RWPE1 (cell line): ENCODE measurements at regions not wholly inside any gene's neighbourhood (a gene's known extent, or its start where the extent isn't known, plus 50 kb on each side); places are given as distances from the start of the nearest gene placed in this dataset.

Experiments used
- CTCF ChIA-PET: fragments of 350-600 bp; sonication (Branson Sonifier 250); formaldehyde crosslinking; extraction: SDS; loops from one replicate; lab custom pipeline; 2021; lab: Yijun Ruan, JAX
- POLR2A ChIA-PET: fragments of 400-600 bp; formaldehyde crosslinking; extraction: SDS; loops from one replicate; lab custom pipeline; 2020; ENCODE audit warnings: antibody characterized with exemption; ENCODE audit not compliant: low non-redundant PET; lab: Yijun Ruan, JAX
- DNase-seq: peaks from one replicate; pipeline ENCODE4 v3.0.0; 2012; ENCODE audit warnings: low spot score
- H3K27ac ChIP-seq: fragments of 450-650 bp; 2 replicates; pipeline ENCODE4 v1.5.1; 2017
- TF ChIP-seq, protein P1 (sequence below): fragments of 450-650 bp; conservative IDR thresholded peaks from 2 replicates; pipeline ENCODE4 v1.5.1; 2017; ENCODE audit warnings: low read depth, mild to moderate bottlenecking

DNA sequence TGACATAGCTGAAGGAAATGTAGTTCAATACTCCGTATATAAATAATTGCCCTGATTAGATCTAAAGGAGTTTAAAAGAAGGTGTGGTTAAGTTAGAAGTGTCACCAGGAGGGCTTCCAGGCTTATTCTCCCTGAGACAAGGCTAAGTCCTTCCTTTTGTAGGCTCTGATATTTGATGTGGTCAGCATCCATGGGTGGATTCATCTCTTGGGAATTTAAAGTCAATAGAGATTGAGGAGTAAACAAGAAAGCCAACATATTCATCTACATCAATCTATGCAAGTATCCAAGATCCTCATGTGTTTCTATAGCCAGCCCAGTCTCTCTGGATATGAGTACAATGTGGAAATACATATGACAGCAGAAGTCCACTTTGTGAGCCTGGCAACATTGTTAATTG, 76.8 kb downstream of the KCTD12 start:
- CTCF ChIA-PET = no interaction called here
- H3K27ac ChIP-seq = no peak overlapping the region
- POLR2A ChIA-PET = no interaction called here
- no peak for DNase-seq
- TF ChIP-seq, protein P1, sequence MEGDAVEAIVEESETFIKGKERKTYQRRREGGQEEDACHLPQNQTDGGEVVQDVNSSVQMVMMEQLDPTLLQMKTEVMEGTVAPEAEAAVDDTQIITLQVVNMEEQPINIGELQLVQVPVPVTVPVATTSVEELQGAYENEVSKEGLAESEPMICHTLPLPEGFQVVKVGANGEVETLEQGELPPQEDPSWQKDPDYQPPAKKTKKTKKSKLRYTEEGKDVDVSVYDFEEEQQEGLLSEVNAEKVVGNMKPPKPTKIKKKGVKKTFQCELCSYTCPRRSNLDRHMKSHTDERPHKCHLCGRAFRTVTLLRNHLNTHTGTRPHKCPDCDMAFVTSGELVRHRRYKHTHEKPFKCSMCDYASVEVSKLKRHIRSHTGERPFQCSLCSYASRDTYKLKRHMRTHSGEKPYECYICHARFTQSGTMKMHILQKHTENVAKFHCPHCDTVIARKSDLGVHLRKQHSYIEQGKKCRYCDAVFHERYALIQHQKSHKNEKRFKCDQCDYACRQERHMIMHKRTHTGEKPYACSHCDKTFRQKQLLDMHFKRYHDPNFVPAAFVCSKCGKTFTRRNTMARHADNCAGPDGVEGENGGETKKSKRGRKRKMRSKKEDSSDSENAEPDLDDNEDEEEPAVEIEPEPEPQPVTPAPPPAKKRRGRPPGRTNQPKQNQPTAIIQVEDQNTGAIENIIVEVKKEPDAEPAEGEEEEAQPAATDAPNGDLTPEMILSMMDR = no peak

DNA sequence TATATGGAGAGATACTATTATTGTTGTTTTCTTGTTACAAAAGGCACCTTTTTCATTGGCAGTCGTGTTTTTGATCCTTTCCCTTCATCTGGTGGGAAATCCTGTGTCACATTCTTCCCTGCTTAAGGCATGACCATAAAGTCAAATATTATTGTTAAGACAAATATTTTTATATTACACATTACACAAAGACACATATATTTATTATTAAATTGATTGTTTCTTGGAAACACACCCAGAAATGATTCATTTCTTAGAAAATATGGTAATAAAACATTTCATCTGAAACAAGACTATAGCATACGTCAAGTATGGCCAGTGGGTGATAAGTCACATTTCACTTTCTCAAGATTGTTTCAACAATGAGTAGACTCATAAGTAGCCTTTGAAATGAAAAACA, 77.3 kb downstream of the KCTD12 start:
- POLR2A ChIA-PET = no interaction called here
- DNase-seq = no peak
- TF ChIP-seq, protein P1 = no peak
- H3K27ac ChIP-seq = no peak overlapping the region
- CTCF ChIA-PET = no interaction called here

DNA sequence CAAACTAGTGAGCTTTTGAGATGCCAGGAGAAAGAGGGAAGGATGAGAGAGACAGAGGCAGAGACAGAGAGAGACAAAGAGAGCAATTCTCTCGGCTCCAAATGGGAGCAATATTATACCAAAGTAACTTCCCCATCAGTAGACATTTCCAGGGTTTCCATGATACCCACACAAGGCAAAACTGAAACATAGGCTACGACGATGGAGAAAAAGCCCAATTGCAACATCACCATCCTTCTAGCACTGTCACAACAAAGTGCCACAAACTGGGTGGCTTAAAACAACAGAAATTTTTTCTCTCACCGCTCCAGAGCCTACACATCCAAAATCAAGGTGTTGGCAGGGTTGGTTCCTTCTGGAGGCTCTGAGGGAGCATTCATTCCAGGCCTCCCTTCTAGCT, 81.4 kb downstream of the KCTD12 start:
- ChIA-PET CTCF (no interaction called here), POLR2A (no interaction called here)
- TF ChIP-seq, protein P1 = no peak
- H3K27ac ChIP-seq = no peak overlapping the region
- no peak for DNase-seq

DNA sequence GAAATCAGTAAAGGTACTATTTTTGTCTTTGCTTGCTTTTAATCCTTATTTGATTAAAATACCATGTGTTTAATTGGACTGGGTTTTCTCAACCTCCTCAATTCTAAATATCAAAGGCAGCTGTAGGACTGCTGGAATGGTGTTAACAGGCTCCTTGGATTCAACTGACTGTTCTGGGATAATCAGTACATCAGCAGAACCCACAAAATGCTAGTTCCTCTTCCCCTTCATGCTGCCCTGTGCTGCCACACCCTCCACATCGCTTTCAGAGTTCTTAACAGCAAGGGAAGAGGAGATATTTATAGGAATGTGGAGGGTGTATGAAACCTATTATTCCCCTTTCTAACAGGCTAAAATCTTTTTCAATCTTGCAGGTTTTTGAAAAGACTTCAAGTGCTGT, 82.4 kb downstream of the KCTD12 start:
- DNase-seq = no peak
- no peak overlapping the region for H3K27ac ChIP-seq
- TF ChIP-seq, protein P1 = no peak
- POLR2A ChIA-PET = no interaction called here
- CTCF ChIA-PET = no interaction called here

DNA sequence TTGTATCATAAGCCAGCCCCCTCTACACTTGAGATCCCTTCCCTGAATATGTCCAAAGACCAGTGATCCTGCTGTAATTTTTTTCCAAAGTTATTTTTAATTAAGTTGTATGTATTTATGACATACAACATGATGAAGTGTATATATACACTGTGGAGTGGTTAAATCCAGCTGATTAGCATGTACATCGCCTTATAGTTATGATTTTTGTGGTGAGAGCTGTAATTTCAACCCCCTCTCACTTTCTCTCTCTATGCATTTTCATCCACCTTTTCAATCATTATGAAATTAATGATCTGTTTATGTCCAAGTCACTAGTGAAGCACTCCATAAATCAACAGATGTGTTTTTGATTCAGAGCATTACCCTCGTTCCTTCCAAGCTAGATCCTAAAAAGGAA, 85.3 kb downstream of the KCTD12 start:
- no peak for DNase-seq
- TF ChIP-seq, protein P1 = no peak
- POLR2A ChIA-PET = no interaction called here
- CTCF ChIA-PET = interaction anchor here (0.5 kb wide), 1 partner anchor 930 kb away, joined by 5 read pairs; no protein-coding TSS in a partner anchor
- H3K27ac ChIP-seq = no peak overlapping the region

DNA sequence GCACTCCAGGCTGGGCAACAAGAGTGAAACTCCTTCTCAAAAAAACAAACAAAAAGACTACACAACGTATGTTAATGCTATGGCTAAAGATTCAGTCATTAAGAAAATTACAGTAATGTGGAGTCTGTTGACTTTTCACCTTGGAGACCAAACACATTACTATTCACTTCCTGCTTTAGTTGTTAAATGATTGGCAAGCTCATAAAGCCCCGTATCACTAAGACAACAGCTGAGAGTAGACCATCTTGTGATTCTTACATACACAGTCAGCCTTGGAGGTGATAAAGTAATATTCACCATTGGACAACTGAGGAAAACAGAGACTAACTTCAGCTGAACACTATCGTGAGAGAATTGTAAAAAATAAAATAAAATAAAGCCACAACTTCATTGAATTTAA, 86.5 kb downstream of the KCTD12 start:
- no peak for DNase-seq
- H3K27ac ChIP-seq = no peak overlapping the region
- ChIA-PET CTCF (interaction anchor here (0.7 kb wide), 1 partner anchor 9 kb away, joined by 4 read pairs; no protein-coding TSS in a partner anchor), POLR2A (no interaction called here)
- TF ChIP-seq, protein P1 = no peak

DNA sequence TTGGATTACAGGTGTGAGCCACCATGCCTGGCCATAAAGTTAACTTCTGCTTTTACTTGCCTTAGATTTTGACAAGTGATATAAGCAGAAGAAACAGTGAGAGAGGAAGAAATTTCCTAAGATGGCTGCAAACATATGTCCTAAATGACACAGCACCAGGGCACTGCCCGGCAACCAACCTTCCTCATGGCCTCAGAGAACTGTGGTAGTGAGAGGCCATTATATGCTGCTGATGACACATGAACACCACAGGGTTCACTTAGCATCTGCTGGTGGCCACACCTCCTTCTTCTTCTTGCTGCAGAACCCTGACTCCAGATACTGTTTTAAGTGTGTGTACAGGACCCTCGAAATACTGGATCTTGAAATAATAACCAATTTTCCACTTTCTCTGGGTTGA, 88.2 kb downstream of the KCTD12 start:
- no peak for DNase-seq
- CTCF ChIA-PET = no interaction called here
- POLR2A ChIA-PET = no interaction called here
- no peak overlapping the region for H3K27ac ChIP-seq
- TF ChIP-seq, protein P1 = no peak
